Epithelial cell of proximal tubule (primary cell): ENCODE measurements at regions not wholly inside any gene's neighbourhood (a gene's known extent, or its start where the extent isn't known, plus 50 kb on each side); places are given as distances from the start of the nearest gene placed in this dataset.
A peak's percentile ranks its signal among the peaks of the same experiment; 100 is the strongest.

Experiments
- DNase-seq: peaks from one replicate; pipeline ENCODE4 v3.0.0-alpha.2; 2011; ENCODE audit warnings: low read depth
- H3K4me3 ChIP-seq: 2 replicates; pipeline ENCODE4 v1.5.1; 2011; ENCODE audit warnings: low read depth, mild to moderate bottlenecking, low read length
- TF ChIP-seq, protein P1 (sequence below): conservative IDR thresholded peaks from 2 replicates; pipeline ENCODE4 v1.5.1; 2012; ENCODE audit warnings: low read depth, mild to moderate bottlenecking, low read length

DNA sequence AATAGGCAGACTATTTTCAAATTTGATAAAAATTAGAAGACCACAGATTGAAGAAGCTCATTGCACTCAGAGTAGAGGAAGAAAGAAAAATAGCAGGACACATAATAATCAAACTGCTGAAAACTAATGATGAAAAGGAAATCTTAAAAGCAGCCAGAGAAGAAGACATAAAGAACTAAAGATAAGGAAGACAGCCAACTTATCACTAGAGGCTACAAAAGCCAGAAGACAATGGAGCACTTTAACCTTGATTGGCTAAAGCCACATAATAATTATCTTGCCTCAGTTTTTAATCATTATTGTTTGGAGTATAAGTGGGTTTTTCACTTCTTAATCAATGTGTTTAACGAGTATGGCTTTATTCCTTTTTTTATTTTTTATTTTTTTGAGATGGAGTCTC lies 397.6 kb downstream of the RNF144B start:
- H3K4me3 ChIP-seq, result no peak overlapping the region
- TF ChIP-seq, protein P1, sequence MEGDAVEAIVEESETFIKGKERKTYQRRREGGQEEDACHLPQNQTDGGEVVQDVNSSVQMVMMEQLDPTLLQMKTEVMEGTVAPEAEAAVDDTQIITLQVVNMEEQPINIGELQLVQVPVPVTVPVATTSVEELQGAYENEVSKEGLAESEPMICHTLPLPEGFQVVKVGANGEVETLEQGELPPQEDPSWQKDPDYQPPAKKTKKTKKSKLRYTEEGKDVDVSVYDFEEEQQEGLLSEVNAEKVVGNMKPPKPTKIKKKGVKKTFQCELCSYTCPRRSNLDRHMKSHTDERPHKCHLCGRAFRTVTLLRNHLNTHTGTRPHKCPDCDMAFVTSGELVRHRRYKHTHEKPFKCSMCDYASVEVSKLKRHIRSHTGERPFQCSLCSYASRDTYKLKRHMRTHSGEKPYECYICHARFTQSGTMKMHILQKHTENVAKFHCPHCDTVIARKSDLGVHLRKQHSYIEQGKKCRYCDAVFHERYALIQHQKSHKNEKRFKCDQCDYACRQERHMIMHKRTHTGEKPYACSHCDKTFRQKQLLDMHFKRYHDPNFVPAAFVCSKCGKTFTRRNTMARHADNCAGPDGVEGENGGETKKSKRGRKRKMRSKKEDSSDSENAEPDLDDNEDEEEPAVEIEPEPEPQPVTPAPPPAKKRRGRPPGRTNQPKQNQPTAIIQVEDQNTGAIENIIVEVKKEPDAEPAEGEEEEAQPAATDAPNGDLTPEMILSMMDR, result no peak
- no peak for DNase-seq

DNA sequence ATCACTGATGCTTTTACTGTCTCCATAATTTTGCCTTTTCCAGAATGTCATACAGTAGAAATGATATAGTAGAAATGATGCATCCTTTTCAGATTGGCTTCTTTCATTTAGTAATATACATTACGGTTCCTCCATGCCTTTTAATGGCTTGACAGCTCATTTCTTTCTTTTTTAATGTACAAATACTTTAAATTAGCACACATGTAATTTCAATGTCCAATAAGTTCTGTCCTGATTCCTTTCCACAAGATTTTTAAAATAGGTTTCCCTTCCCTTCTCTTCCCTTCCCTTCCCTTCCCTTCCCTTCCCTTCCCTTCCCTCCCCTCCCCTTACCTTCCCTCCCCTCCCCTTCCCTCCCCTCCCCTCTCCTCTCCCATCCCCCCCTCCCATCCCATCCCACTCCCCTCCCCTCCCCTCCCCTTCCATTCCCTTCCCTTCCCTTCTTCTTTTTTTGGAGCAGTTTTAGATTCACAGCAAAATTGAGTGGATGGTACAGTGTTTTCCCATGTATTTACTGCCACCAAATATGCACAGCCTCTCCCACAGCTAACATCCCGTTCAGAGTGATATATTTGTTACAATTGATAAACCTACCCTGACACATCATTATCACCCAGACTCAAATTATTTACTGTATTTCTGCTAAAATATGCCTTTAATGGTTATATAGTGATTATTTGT lies 398.8 kb downstream of the RNF144B start:
- TF ChIP-seq, protein P1, result no peak
- no peak for DNase-seq

DNA sequence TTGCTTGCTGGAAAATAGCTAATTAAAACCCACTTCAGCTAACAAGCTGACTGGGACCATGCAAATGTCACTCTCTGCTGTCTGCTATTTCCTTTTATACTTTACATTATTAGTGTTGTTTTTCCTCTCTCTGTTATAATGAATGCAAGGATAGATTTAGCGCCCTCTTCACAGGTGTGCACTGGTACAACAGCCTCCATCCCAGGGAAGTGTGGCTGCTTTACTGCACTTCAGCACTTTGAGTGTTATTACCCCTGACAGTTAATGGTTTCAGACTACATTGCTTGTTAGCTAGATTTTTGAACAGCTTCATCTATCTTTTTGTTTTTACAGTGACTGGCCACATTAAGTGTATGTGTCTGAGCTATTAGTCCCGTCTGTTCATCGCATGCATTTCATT lies 405.7 kb downstream of the RNF144B start:
- TF ChIP-seq, protein P1, result no peak
- no peak overlapping the region for H3K4me3 ChIP-seq
- no peak for DNase-seq

More for the DNA sequence above, 398.8 kb downstream of the RNF144B start:
- H3K4me3 ChIP-seq, result no peak overlapping the region

DNA sequence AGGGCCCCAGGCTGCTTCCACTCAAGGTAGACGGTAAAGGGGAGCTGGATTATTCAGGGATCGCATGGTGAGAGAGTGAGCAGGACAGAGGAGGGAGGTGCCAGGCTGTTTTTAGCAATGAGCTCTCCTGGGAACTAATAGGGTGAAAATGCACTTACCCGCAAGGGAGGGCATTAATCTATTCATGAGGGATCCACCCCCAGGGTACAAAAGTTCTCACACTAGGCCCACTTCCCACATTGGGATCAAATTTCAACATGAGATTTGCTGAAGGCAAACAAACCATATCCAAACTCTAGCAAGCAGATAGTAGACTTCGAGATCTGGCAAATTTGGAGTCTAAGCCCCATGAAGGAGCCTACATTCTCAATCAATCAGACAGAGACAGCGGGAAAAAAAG lies 408.6 kb downstream of the RNF144B start:
- no peak for DNase-seq
- TF ChIP-seq, protein P1, result no peak
- H3K4me3 ChIP-seq, result no peak overlapping the region

DNA sequence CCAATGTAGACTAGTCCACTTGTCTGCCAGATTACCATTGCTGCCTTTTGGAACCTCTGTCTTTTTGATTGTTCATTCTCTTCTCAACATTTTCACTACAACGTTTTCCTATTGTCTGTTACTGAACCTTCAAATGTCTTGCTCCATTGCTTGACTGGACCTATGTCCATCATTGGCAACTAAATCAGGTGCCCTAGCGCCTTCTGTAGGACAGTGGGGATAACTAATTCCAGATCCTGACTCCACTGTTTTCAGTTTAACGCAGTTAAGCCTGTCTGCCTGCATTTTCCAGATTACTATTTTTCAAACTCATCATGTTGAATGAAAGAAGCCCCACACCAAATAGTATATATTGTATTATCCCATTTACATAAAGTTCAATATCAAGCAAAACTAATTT lies 433.6 kb downstream of the RNF144B start:
- TF ChIP-seq, protein P1, result no peak
- no peak for DNase-seq
- no peak overlapping the region for H3K4me3 ChIP-seq

DNA sequence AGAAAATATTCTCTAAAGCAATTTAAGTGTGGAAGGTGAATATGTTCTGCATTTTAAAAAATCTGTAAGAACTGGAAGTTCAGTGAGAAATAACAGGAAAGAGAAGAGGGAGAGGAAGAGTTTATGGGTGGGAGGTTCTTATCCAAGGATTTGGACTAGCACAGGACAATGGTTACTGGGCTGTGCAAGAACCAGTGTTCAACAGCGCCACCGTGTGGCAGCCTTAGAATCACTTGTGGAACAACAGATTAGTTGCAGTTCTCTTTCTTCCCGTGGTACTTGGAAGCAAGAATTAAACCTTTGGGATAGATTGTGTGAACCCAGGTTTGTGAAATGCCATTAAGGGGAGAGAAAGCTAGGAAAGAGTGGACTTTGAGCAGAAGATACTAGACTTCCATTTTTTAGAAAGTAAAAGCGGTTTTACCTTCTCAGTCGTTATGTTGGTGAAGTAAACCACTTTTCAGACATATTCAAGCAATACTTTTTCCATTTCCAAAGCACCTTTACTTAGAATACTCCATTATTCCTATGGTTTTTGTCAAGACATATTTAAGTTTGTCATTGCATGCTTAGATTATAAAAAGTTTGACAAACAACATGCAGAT lies 436.7 kb downstream of the RNF144B start:
- no peak overlapping the region for H3K4me3 ChIP-seq
- TF ChIP-seq, protein P1, result peak; percentile 70

More for the DNA sequence above, 436.7 kb downstream of the RNF144B start:
- no peak for DNase-seq
